Trophoblast cell (in vitro differentiated cells and primary cell): ENCODE measurements at regions not wholly inside any gene's neighbourhood (a gene's known extent, or its start where the extent isn't known, plus 50 kb on each side); places are given as distances from the start of the nearest gene placed in this dataset.

ENCODE experiments used
- DNase-seq, 2 donors: peaks; one replicate each; pipeline ENCODE4 v3.0.0-alpha.2; 2016
- H2AFZ ChIP-seq: 2 replicates; pipeline ENCODE4 v1.6.1; 2013; ENCODE audit warnings: low read length, moderate library complexity, mild to moderate bottlenecking; ENCODE audit not compliant: insufficient read depth, poor library complexity
- H2AK5ac ChIP-seq: 2 replicates; pipeline ENCODE4 v1.6.1; 2013; ENCODE audit warnings: mild to moderate bottlenecking, low read length
- H2BK120ac ChIP-seq: 2 replicates; pipeline ENCODE4 v1.6.1; 2013; ENCODE audit warnings: low read length, mild to moderate bottlenecking, moderate library complexity; ENCODE audit not compliant: insufficient read depth, poor library complexity
- H2BK12ac ChIP-seq: 2 replicates; pipeline ENCODE4 v1.6.1; 2013; ENCODE audit warnings: mild to moderate bottlenecking, low read length, moderate library complexity
- H2BK5ac ChIP-seq: 2 replicates; pipeline ENCODE4 v1.6.1; 2013; ENCODE audit warnings: low read length, low read depth, moderate library complexity, mild to moderate bottlenecking; ENCODE audit not compliant: poor library complexity
- H3K14ac ChIP-seq: 2 replicates; pipeline ENCODE4 v1.6.1; 2013; ENCODE audit warnings: mild to moderate bottlenecking, low read length
- H3K18ac ChIP-seq: 2 replicates; pipeline ENCODE4 v1.6.1; 2013; ENCODE audit warnings: mild to moderate bottlenecking, low read length
- H3K23ac ChIP-seq: 2 replicates; pipeline ENCODE4 v1.6.1; 2013; ENCODE audit warnings: low read length
- H3K27ac ChIP-seq: 2 replicates; pipeline ENCODE4 v1.5.1; 2013; ENCODE audit warnings: low read depth, mild to moderate bottlenecking, inconsistent platforms, low read length, moderate library complexity
- H3K27me3 ChIP-seq: 2 replicates; pipeline ENCODE4 v1.6.1; 2013; ENCODE audit warnings: inconsistent platforms, mild to moderate bottlenecking, low read length, moderate library complexity; ENCODE audit not compliant: insufficient read depth
- H3K36me3 ChIP-seq, 2 experiments: 1 replicate in 1 of 2; 2 replicates in 1 of 2; pipeline ENCODE4 v1.6.1; 2013; ENCODE audit warnings: low read length in 2 of 2, mild to moderate bottlenecking in 2 of 2, moderate library complexity in 1 of 2; ENCODE audit not compliant: insufficient read depth in 2 of 2, control insufficient read depth in 1 of 2
- H3K4ac ChIP-seq: 2 replicates; pipeline ENCODE4 v1.6.1; 2013; ENCODE audit warnings: low read depth, mild to moderate bottlenecking, low read length, moderate library complexity
- H3K4me1 ChIP-seq, 2 experiments: 1 replicate in 1 of 2; 2 replicates in 1 of 2; pipeline ENCODE4 v1.6.1; 2013; ENCODE audit warnings: low read length in 2 of 2, mild to moderate bottlenecking in 2 of 2, moderate library complexity in 1 of 2; ENCODE audit not compliant: insufficient read depth in 2 of 2, control insufficient read depth in 1 of 2
- H3K4me2 ChIP-seq: 2 replicates; pipeline ENCODE4 v1.6.1; 2013; ENCODE audit warnings: inconsistent platforms, mild to moderate bottlenecking, low read length, moderate library complexity
- H3K4me3 ChIP-seq: 2 replicates; pipeline ENCODE4 v1.5.1; 2013; ENCODE audit warnings: mild to moderate bottlenecking, low read depth, low read length, inconsistent platforms
- H3K79me1 ChIP-seq: one replicate; pipeline ENCODE4 v1.6.1; 2013; ENCODE audit warnings: low read length
- H3K79me2 ChIP-seq: 2 replicates; pipeline ENCODE4 v1.6.1; 2013; ENCODE audit warnings: low read length, mild to moderate bottlenecking; ENCODE audit not compliant: control insufficient read depth, insufficient read depth, poor library complexity
- H3K9ac ChIP-seq: 2 replicates; pipeline ENCODE4 v1.6.1; 2013; ENCODE audit warnings: mild to moderate bottlenecking, low read length
- H3K9me3 ChIP-seq: 2 replicates; pipeline ENCODE4 v1.6.1; 2013; ENCODE audit warnings: low read depth, mild to moderate bottlenecking, control low read depth, inconsistent platforms, low read length; ENCODE audit not compliant: insufficient read depth
- H4K12ac ChIP-seq: 2 replicates; pipeline ENCODE4 v1.6.1; 2013; ENCODE audit warnings: low read depth, mild to moderate bottlenecking, low read length, moderate library complexity
- H4K8ac ChIP-seq: 2 replicates; pipeline ENCODE4 v1.6.1; 2013; ENCODE audit warnings: low read depth, mild to moderate bottlenecking, low read length, moderate library complexity
- H4K91ac ChIP-seq: one replicate; pipeline ENCODE4 v1.6.1; 2013; ENCODE audit warnings: low read depth, mild to moderate bottlenecking, low read length, moderate library complexity
- WGBS: extraction: QIAGEN DNeasy Blood & Tissue Kit; methylation state at CpG from one replicate; pipeline ENCODE4 v1.1.7; 2013; ENCODE audit warnings: missing lambda C conversion rate; ENCODE audit not compliant: insufficient read length, insufficient coverage; ENCODE audit errors: extremely low coverage; 5-methylcytosine and 5-hydroxymethylcytosine counted together

GRCh38 chr10:109451879-109452278, 471.4 kb downstream of the XPNPEP1 start:
- Histone ChIP-seq H3K23ac (no peak overlapping the region), H3K79me2 (no peaks in the 10 kb centered on the region), H2BK5ac (no peak overlapping the region), H3K27ac (no peak overlapping the region), H2BK12ac (no peak overlapping the region), H3K18ac (no peak overlapping the region), H2AFZ (no peak overlapping the region), H4K91ac (no peak overlapping the region), H4K12ac (no peak overlapping the region), H3K36me3 (no peaks in the 10 kb centered on the region), H3K79me1 (no peaks in the 10 kb centered on the region), H2AK5ac (no peak overlapping the region), H3K4me1 (no peaks in the 10 kb centered on the region), H3K9ac (no peak overlapping the region), H3K27me3 (peaks cover 5% of the 10 kb centered on the region), H3K14ac (no peak overlapping the region), H3K4me3 (no peak overlapping the region), H3K4ac (no peak overlapping the region), H3K9me3 (no peaks in the 10 kb centered on the region), H3K4me2 (no peak overlapping the region), H2BK120ac (no peak overlapping the region), H4K8ac (no peak overlapping the region)
- DNase-seq, result no peak
- no CpG with 5 or more reads among the region's 2 CpGs for WGBS

- Histone ChIP-seq H3K27ac (no peak overlapping the region), H3K4me3 (no peak overlapping the region)
These were observed 472.6 kb downstream of the XPNPEP1 start for GRCh38 chr10:109450702-109451101.

GRCh38 chr10:109433434-109433833, 489.9 kb downstream of the XPNPEP1 start:
- H2AFZ ChIP-seq, result no peak overlapping the region
- no peak overlapping the region for H2BK12ac ChIP-seq
- DNase-seq, result no peak
- no peak overlapping the region for H3K4ac ChIP-seq
- no peak overlapping the region for H3K18ac ChIP-seq
- H3K27me3 ChIP-seq, result no peaks in the 10 kb centered on the region
- H4K12ac ChIP-seq, result no peak overlapping the region
- H3K9ac ChIP-seq, result no peak overlapping the region
- H3K4me3 ChIP-seq, result no peak overlapping the region
- H2BK120ac ChIP-seq, result no peak overlapping the region
- H2AK5ac ChIP-seq, result no peak overlapping the region
- H3K79me2 ChIP-seq, result no peaks in the 10 kb centered on the region
- peaks cover 2% of the 10 kb centered on the region for H3K79me1 ChIP-seq
- no peak overlapping the region for H4K8ac ChIP-seq
- no peak overlapping the region for H3K4me2 ChIP-seq
- no peaks in the 10 kb centered on the region for H3K36me3 ChIP-seq
- no peak overlapping the region for H2BK5ac ChIP-seq
- no peaks in the 10 kb centered on the region for H3K4me1 ChIP-seq
- no peak overlapping the region for H3K23ac ChIP-seq
- H4K91ac ChIP-seq, result no peak overlapping the region
- no peak overlapping the region for H3K27ac ChIP-seq
- no peaks in the 10 kb centered on the region for H3K9me3 ChIP-seq
- H3K14ac ChIP-seq, result no peak overlapping the region

More at GRCh38 chr10:109450702-109451101, 472.6 kb downstream of the XPNPEP1 start:
- DNase-seq, result no peak
- Histone ChIP-seq H2AK5ac (no peak overlapping the region), H3K9ac (no peak overlapping the region), H3K14ac (no peak overlapping the region), H2AFZ (no peak overlapping the region), H3K79me1 (no peaks in the 10 kb centered on the region), H3K18ac (no peak overlapping the region), H3K79me2 (no peaks in the 10 kb centered on the region), H3K36me3 (no peaks in the 10 kb centered on the region), H3K4ac (no peak overlapping the region), H3K9me3 (no peaks in the 10 kb centered on the region), H2BK120ac (no peak overlapping the region), H4K91ac (no peak overlapping the region), H3K23ac (no peak overlapping the region), H2BK5ac (no peak overlapping the region), H3K4me2 (no peak overlapping the region), H4K8ac (no peak overlapping the region), H4K12ac (no peak overlapping the region), H2BK12ac (no peak overlapping the region), H3K4me1 (no peaks in the 10 kb centered on the region), H3K27me3 (no peaks in the 10 kb centered on the region)

- Histone ChIP-seq H2BK12ac (no peak overlapping the region), H2AK5ac (no peak overlapping the region), H3K4me3 (no peak overlapping the region), H3K18ac (no peak overlapping the region), H3K27ac (no peak overlapping the region), H3K36me3 (no peaks in the 10 kb centered on the region), H3K79me1 (peaks cover 2% of the 10 kb centered on the region), H3K79me2 (no peaks in the 10 kb centered on the region), H2AFZ (no peak overlapping the region), H2BK120ac (no peak overlapping the region), H3K9me3 (no peaks in the 10 kb centered on the region), H2BK5ac (no peak overlapping the region), H3K23ac (no peak overlapping the region), H3K4me1 (no peaks in the 10 kb centered on the region), H3K27me3 (no peaks in the 10 kb centered on the region), H3K14ac (no peak overlapping the region), H4K8ac (no peak overlapping the region), H3K9ac (no peak overlapping the region), H3K4ac (no peak overlapping the region), H4K12ac (no peak overlapping the region), H4K91ac (no peak overlapping the region), H3K4me2 (no peak overlapping the region)
- no peak for DNase-seq
- no CpG with 5 or more reads among the region's 2 CpGs for WGBS
These were observed 491.0 kb downstream of the XPNPEP1 start for GRCh38 chr10:109432281-109432680.

GRCh38 chr10:109430799-109431198, 492.5 kb downstream of the XPNPEP1 start:
- H3K9ac ChIP-seq, result no peak overlapping the region
- no peaks in the 10 kb centered on the region for H3K27me3 ChIP-seq
- no peaks in the 10 kb centered on the region for H3K9me3 ChIP-seq
- DNase-seq, result no peak
- no peaks in the 10 kb centered on the region for H3K4me1 ChIP-seq
- no peaks in the 10 kb centered on the region for H3K36me3 ChIP-seq
- H3K4ac ChIP-seq, result no peak overlapping the region
- H3K79me1 ChIP-seq, result peaks cover 2% of the 10 kb centered on the region
- H3K4me3 ChIP-seq, result no peak overlapping the region
- no peak overlapping the region for H2BK120ac ChIP-seq
- no peak overlapping the region for H2BK5ac ChIP-seq
- no peak overlapping the region for H4K12ac ChIP-seq
- no peak overlapping the region for H3K27ac ChIP-seq
- H4K8ac ChIP-seq, result no peak overlapping the region
- H3K14ac ChIP-seq, result no peak overlapping the region
- no peak overlapping the region for H4K91ac ChIP-seq
- H3K18ac ChIP-seq, result no peak overlapping the region
- no CpG with 5 or more reads among the region's 2 CpGs for WGBS
- no peaks in the 10 kb centered on the region for H3K79me2 ChIP-seq
- no peak overlapping the region for H3K23ac ChIP-seq
- no peak overlapping the region for H3K4me2 ChIP-seq
- H2AFZ ChIP-seq, result no peak overlapping the region
- no peak overlapping the region for H2AK5ac ChIP-seq
- no peak overlapping the region for H2BK12ac ChIP-seq
